H1 (cell line): ENCODE measurements at regions not wholly inside any gene's neighbourhood (a gene's known extent, or its start where the extent isn't known, plus 50 kb on each side); places are given as distances from the start of the nearest gene placed in this dataset.

Experiments
- CTCF ChIA-PET: fragments of 300-600 bp; sonication (Branson Sonifier 250); formaldehyde crosslinking; loops from one replicate; lab custom pipeline; 2021; ENCODE audit not compliant: partially characterized antibody; lab: Charles Lee
- POLR2A ChIA-PET: fragments of 300-600 bp; sonication (Branson Sonifier 250); formaldehyde crosslinking; loops from one replicate; lab custom pipeline; 2021; ENCODE audit warnings: inconsistent platforms; ENCODE audit not compliant: partially characterized antibody; lab: Charles Lee
- DNase-seq, 2 experiments: peaks; one replicate each; pipeline versions ENCODE4 v3.0.0 to v3.0.0-alpha.2; 2010 to 2022; ENCODE audit warnings: low spot score in 2 of 2, low read depth in 1 of 2, mixed read lengths in 1 of 2
- FAIRE-seq: peaks from 2 replicates; lab custom pipeline; 2011; peaks lifted over from hg19 to GRCh38; lab: Jason Lieb, UNC
- H2AFZ ChIP-seq: 2 replicates; pipeline ENCODE4 v1.8.1; 2012; ENCODE audit warnings: low read length, inconsistent platforms
- H2AK5ac ChIP-seq: 2 replicates; pipeline ENCODE4 v1.6.1; 2013; ENCODE audit warnings: low read depth, low read length
- H2BK120ac ChIP-seq: replicated peaks from 2 replicates; pipeline ENCODE3; 2013; ENCODE audit warnings: low read depth, low read length, inconsistent platforms
- H2BK12ac ChIP-seq: 2 replicates; pipeline ENCODE4 v1.6.1; 2013; ENCODE audit warnings: low read depth, low read length
- H2BK15ac ChIP-seq: 2 replicates; pipeline ENCODE4 v1.6.1; 2013; ENCODE audit warnings: low read length
- H2BK20ac ChIP-seq: 2 replicates; pipeline ENCODE4 v1.6.1; 2013; ENCODE audit warnings: low read length
- H2BK5ac ChIP-seq: 2 replicates; pipeline ENCODE4 v1.6.1; 2013; ENCODE audit warnings: low read depth, low read length
- H3K14ac ChIP-seq: 2 replicates; pipeline ENCODE4 v1.6.1; 2013; ENCODE audit warnings: inconsistent platforms; ENCODE audit not compliant: insufficient read length
- H3K18ac ChIP-seq: 2 replicates; pipeline ENCODE4 v1.6.1; 2013; ENCODE audit warnings: low read length; ENCODE audit errors: extremely low read depth
- H3K23ac ChIP-seq: 2 replicates; pipeline ENCODE4 v1.6.1; 2013; ENCODE audit warnings: inconsistent platforms; ENCODE audit not compliant: insufficient read length
- H3K23me2 ChIP-seq: 2 replicates; pipeline ENCODE4 v1.6.1; 2013; ENCODE audit warnings: low read depth, low read length
- H3K27ac ChIP-seq: 2 replicates; pipeline ENCODE4 v1.6.1; 2011; ENCODE audit warnings: low read depth, low read length, inconsistent platforms
- H3K27me3 ChIP-seq, 4 experiments: replicated peaks in 1 of 4; 1 replicate in 1 of 4; 2 replicates in 3 of 4; pipeline versions ENCODE4 v1.6.1 to v1.8.1; 2011 to 2013; ENCODE audit warnings: low read length in 3 of 4, mild to moderate bottlenecking in 3 of 4, inconsistent platforms in 2 of 4, mixed read lengths in 2 of 4, moderate library complexity in 1 of 4; ENCODE audit not compliant: control insufficient read depth in 3 of 4, insufficient read depth in 3 of 4; ENCODE audit errors: extremely low read depth in 1 of 4
- H3K36me3 ChIP-seq, 4 experiments: 2 replicates each; pipeline versions ENCODE4 v1.6.1 to v1.8.1; 2011 to 2013; ENCODE audit warnings: mild to moderate bottlenecking in 4 of 4, low read length in 3 of 4, moderate library complexity in 2 of 4, control low read depth in 1 of 4, inconsistent platforms in 1 of 4; ENCODE audit not compliant: insufficient read depth in 4 of 4, control insufficient read depth in 2 of 4
- H3K4ac ChIP-seq: replicated peaks from 2 replicates; pipeline ENCODE3; 2013; ENCODE audit warnings: low read length, low read depth, mixed read lengths, inconsistent platforms; ENCODE audit not compliant: insufficient read length
- H3K4me1 ChIP-seq, 4 experiments: replicated peaks in 1 of 4; 1 replicate in 1 of 4; 2 replicates in 3 of 4; pipeline versions ENCODE4 v1.6.1 to v1.8.1; 2011 to 2013; ENCODE audit warnings: low read length in 3 of 4, inconsistent platforms in 2 of 4, mixed read lengths in 1 of 4; ENCODE audit not compliant: insufficient read depth in 4 of 4, control insufficient read depth in 3 of 4
- H3K4me2 ChIP-seq, 2 experiments: 2 replicates each; pipeline versions ENCODE4 v1.6.1 to v1.8.1; 2011 to 2013; ENCODE audit warnings: low read depth in 2 of 2, low read length in 2 of 2, control low read depth in 1 of 2, inconsistent platforms in 1 of 2, mild to moderate bottlenecking in 1 of 2; ENCODE audit not compliant: insufficient read depth in 1 of 2
- H3K4me3 ChIP-seq, 4 experiments: fragments of 200-600, 300-600 bp in 1 of 4; sonication (generic), shearing (Covaris generic), sonication (Bioruptor Twin) in 1 of 4; 2 replicates each; pipeline versions ENCODE4 v1.5.1 to v1.8.1; 2011 to 2016; ENCODE audit warnings: low read length in 4 of 4, low read depth in 3 of 4, control low read depth in 2 of 4, inconsistent platforms in 2 of 4, mild to moderate bottlenecking in 2 of 4, mixed read lengths in 1 of 4, moderate library complexity in 1 of 4; ENCODE audit not compliant: insufficient read depth in 2 of 4; ENCODE audit errors: extremely low read depth in 1 of 4
- H3K56ac ChIP-seq: replicated peaks from 2 replicates; pipeline ENCODE3; 2013; ENCODE audit warnings: low read depth, mild to moderate bottlenecking, mixed read lengths, low read length, inconsistent platforms; ENCODE audit not compliant: insufficient read length
- H3K79me1 ChIP-seq: 2 replicates; pipeline ENCODE4 v1.6.1; 2013; ENCODE audit warnings: low read depth, low read length, control low read depth
- H3K79me2 ChIP-seq, 2 experiments: 2 replicates each; pipeline versions ENCODE4 v1.6.1 to v1.8.1; 2012 to 2013; ENCODE audit warnings: low read length in 2 of 2, mild to moderate bottlenecking in 2 of 2, inconsistent platforms in 1 of 2; ENCODE audit not compliant: insufficient read depth in 2 of 2, control insufficient read depth in 1 of 2
- H3K9ac ChIP-seq, 4 experiments: replicated peaks in 1 of 4; 1 replicate in 1 of 4; 2 replicates in 3 of 4; pipeline versions ENCODE4 v1.6.1 to v1.8.1; 2011 to 2013; ENCODE audit warnings: low read depth in 3 of 4, low read length in 3 of 4, control low read depth in 2 of 4, mild to moderate bottlenecking in 2 of 4, moderate library complexity in 2 of 4, inconsistent platforms in 1 of 4; ENCODE audit errors: extremely low read depth in 1 of 4
- H3K9me3 ChIP-seq, 2 experiments: 2 replicates each; pipeline versions ENCODE4 v1.6.1 to v1.8.1; 2012 to 2013; ENCODE audit warnings: mild to moderate bottlenecking in 2 of 2, moderate library complexity in 2 of 2, control low read depth in 1 of 2, inconsistent platforms in 1 of 2, low read depth in 1 of 2, low read length in 1 of 2, mixed read lengths in 1 of 2; ENCODE audit not compliant: insufficient read depth in 2 of 2
- H4K20me1 ChIP-seq, 2 experiments: replicated peaks in 1 of 2; 2 replicates each; pipeline versions ENCODE3 to v1.8.1; 2011 to 2013; ENCODE audit warnings: inconsistent platforms in 2 of 2, low read length in 2 of 2, mild to moderate bottlenecking in 1 of 2; ENCODE audit not compliant: insufficient read depth in 2 of 2, control insufficient read depth in 1 of 2
- H4K5ac ChIP-seq: 2 replicates; pipeline ENCODE4 v1.6.1; 2013; ENCODE audit warnings: low read length, low read depth, mixed read lengths, inconsistent platforms; ENCODE audit not compliant: insufficient read length
- H4K8ac ChIP-seq: 2 replicates; pipeline ENCODE4 v1.8.0; 2013; ENCODE audit warnings: mild to moderate bottlenecking, moderate library complexity, low read length, inconsistent platforms; ENCODE audit not compliant: insufficient read depth; ENCODE audit errors: extremely low read depth
- H4K91ac ChIP-seq: replicated peaks from 2 replicates; pipeline ENCODE3; 2013; ENCODE audit warnings: low read length, mixed read lengths, inconsistent platforms; ENCODE audit not compliant: insufficient read length
- ASH2L ChIP-seq: fragments of 200-600, 300-600 bp; sonication (generic); IDR thresholded peaks from one replicate; pipeline ENCODE4 v1.7.1; 2017; ENCODE audit warnings: low read length
- ATF3 ChIP-seq: IDR thresholded peaks from 2 replicates; pipeline ENCODE4 v1.6.1; 2011; ENCODE audit warnings: low read depth, mild to moderate bottlenecking, low read length; ENCODE audit not compliant: insufficient read depth
- CBX8 ChIP-seq: fragments of 300-800, 300-1000 bp; sonication (generic); IDR thresholded peaks from 2 replicates; pipeline ENCODE4 v1.7.1; 2016; ENCODE audit warnings: low read depth, low read length, borderline replicate concordance
- CTCF ChIP-seq, 3 experiments: IDR thresholded peaks; 1 replicate in 2 of 3; 2 replicates in 1 of 3; pipeline versions ENCODE4 v1.5.1 to v1.6.1; 2011; ENCODE audit warnings: low read length in 3 of 3, mild to moderate bottlenecking in 3 of 3, inconsistent platforms in 2 of 3, low read depth in 1 of 3, moderate library complexity in 1 of 3; ENCODE audit not compliant: insufficient read depth in 1 of 3; ENCODE audit errors: control extremely low read depth in 1 of 3
- EZH2 ChIP-seq: fragments of 200-600 bp; sonication (generic); IDR thresholded peaks from 2 replicates; pipeline ENCODE4 v1.7.1; 2012; ENCODE audit warnings: low read depth, mild to moderate bottlenecking, moderate library complexity, low read length, inconsistent platforms; ENCODE audit not compliant: severe bottlenecking
- JUN ChIP-seq: IDR thresholded peaks from 2 replicates; pipeline ENCODE4 v1.6.1; 2011; ENCODE audit warnings: low read depth, mild to moderate bottlenecking, improper control_type of control experiment, low read length
- KDM1A ChIP-seq: fragments of 200-600, 300-600 bp; sonication (generic); IDR thresholded peaks from 2 replicates; pipeline ENCODE4 v1.7.1; 2016; ENCODE audit warnings: mild to moderate bottlenecking, low read length, borderline replicate concordance
- NANOG ChIP-seq: IDR thresholded peaks from 2 replicates; pipeline ENCODE4 v1.6.1; 2011; ENCODE audit warnings: low read length, low read depth, mild to moderate bottlenecking, inconsistent platforms; ENCODE audit not compliant: insufficient read depth, poor library complexity, severe bottlenecking
- RBBP5 ChIP-seq: IDR thresholded peaks from 2 replicates; pipeline ENCODE4 v1.7.1; 2012; ENCODE audit warnings: low read depth, mild to moderate bottlenecking, inconsistent platforms, low read length, moderate library complexity, borderline replicate concordance
- SRF ChIP-seq: IDR thresholded peaks from 2 replicates; pipeline ENCODE4 v1.6.1; 2011; ENCODE audit warnings: mild to moderate bottlenecking, low read depth, low read length, moderate library complexity
- TAF1 ChIP-seq: IDR thresholded peaks from 2 replicates; pipeline ENCODE4 v1.6.1; 2011; ENCODE audit warnings: mild to moderate bottlenecking, low read depth, low read length
- TEAD4 ChIP-seq: IDR thresholded peaks from 2 replicates; pipeline ENCODE4 v1.6.1; 2012; ENCODE audit warnings: low read depth, low read length, inconsistent platforms, mixed read lengths
- WGBS, 2 experiments: shearing (Covaris generic) in 1 of 2; methylation state at CpG; one replicate each; pipeline versions ENCODE4 v1.1.6 to v1.1.7; 2013 to 2015; ENCODE audit warnings: low lambda C conversion rate in 2 of 2, mixed read lengths in 2 of 2, inconsistent platforms in 1 of 2, low coverage in 1 of 2, missing lambda C conversion rate in 1 of 2; ENCODE audit not compliant: insufficient replicate concordance in 2 of 2, insufficient coverage in 1 of 2, insufficient read length in 1 of 2; ENCODE audit errors: extremely low coverage in 1 of 2, missing lambda C conversion rate in 1 of 2; 5-methylcytosine and 5-hydroxymethylcytosine counted together

GRCh38 chr17:12574525-12574924 lies 91.2 kb upstream of the MYOCD start:
- WGBS, 2 experiments: 92% methylated on average over 2 of the region's 2 CpGs; no CpG with 5 or more reads in 1 of the 2 experiments
- H3K9me3 ChIP-seq: no peaks in the 10 kb centered on the region
- no peak overlapping the region for H2BK20ac ChIP-seq
- no peaks in the 10 kb centered on the region for H3K23me2 ChIP-seq
- H4K91ac ChIP-seq: no peak overlapping the region
- ChIA-PET CTCF (no interaction called here), POLR2A (no interaction called here)
- H3K79me2 ChIP-seq: no peaks in the 10 kb centered on the region
- no peak overlapping the region for H3K56ac ChIP-seq
- H3K79me1 ChIP-seq: no peaks in the 10 kb centered on the region
- H3K14ac ChIP-seq: no peak overlapping the region
- no peak overlapping the region for H3K9ac ChIP-seq
- H2BK15ac ChIP-seq: no peak overlapping the region
- H3K4me2 ChIP-seq: no peak overlapping the region
- no peak overlapping the region for H3K23ac ChIP-seq
- no peak for DNase-seq
- no peaks in the 10 kb centered on the region for H3K27me3 ChIP-seq
- H2BK120ac ChIP-seq: no peak overlapping the region
- H2AFZ ChIP-seq: no peak overlapping the region
- H2BK5ac ChIP-seq: no peak overlapping the region
- no peaks in the 10 kb centered on the region for H3K4me1 ChIP-seq
- H3K27ac ChIP-seq: no peak overlapping the region
- H3K4ac ChIP-seq: no peak overlapping the region
- H4K20me1 ChIP-seq: no peaks in the 10 kb centered on the region
- H3K36me3 ChIP-seq: no peaks in the 10 kb centered on the region
- H2AK5ac ChIP-seq: no peak overlapping the region
- FAIRE-seq: no peak
- no peak overlapping the region for H4K5ac ChIP-seq
- H3K18ac ChIP-seq: no peak overlapping the region
- no peak overlapping the region for H4K8ac ChIP-seq
- no peak overlapping the region for H3K4me3 ChIP-seq
- no peak overlapping the region for H2BK12ac ChIP-seq
- TF ChIP-seq KDM1A (no peak), JUN (no peak), ASH2L (no peak), SRF (no peak), EZH2 (no peak), CTCF (IDR thresholded peaks at IDR 0.05; ENCODE audit: control extremely low read depth in 1 of 3, insufficient read depth in 1 of 3, low read depth in 1 of 3, low read length in 3 of 3) (no peak), RBBP5 (no peak), TAF1 (no peak), TEAD4 (no peak), ATF3 (no peak), CBX8 (no peak), NANOG (no peak)
